Lower lobe of right lung (tissue), 2 donors: ENCODE measurements at regions not wholly inside any gene's neighbourhood (a gene's known extent, or its start where the extent isn't known, plus 50 kb on each side); places are given as distances from the start of the nearest gene placed in this dataset.

Experiments used
- ATAC-seq, 2 donors: fragments of 200-7000 bp; cut with Tn5 transposase; one replicate each; pipeline ENCODE4 v1.9.1; 2020 to 2022; ENCODE audit warnings: mild to moderate bottlenecking in 2 of 2, moderate library complexity in 2 of 2
- DNase-seq: peaks from one replicate; pipeline ENCODE4 v3.0.0-alpha.2; 2020
- H3K27ac ChIP-seq: fragments of 200-600 bp; one replicate; pipeline ENCODE4 v1.8.0; 2022
- H3K27me3 ChIP-seq: fragments of 200-600 bp; one replicate; pipeline ENCODE4 v1.8.0; 2022; ENCODE audit warnings: low read depth
- H3K36me3 ChIP-seq: fragments of 200-600 bp; one replicate; pipeline ENCODE4 v1.8.0; 2022; ENCODE audit warnings: mild to moderate bottlenecking
- H3K4me1 ChIP-seq: fragments of 200-600 bp; one replicate; pipeline ENCODE4 v1.8.0; 2022
- H3K4me3 ChIP-seq: fragments of 200-600 bp; one replicate; pipeline ENCODE4 v1.8.0; 2022; ENCODE audit warnings: mild to moderate bottlenecking
- H3K9me3 ChIP-seq: fragments of 200-600 bp; one replicate; pipeline ENCODE4 v1.8.0; 2022
- intact Hi-C: fragments of 100-400 bp; cut with DNase I; formaldehyde crosslinking; loops from one replicate; pipeline ENCODE4 v1.11.0; 2022
- TF ChIP-seq, protein P1 (sequence below): fragments of 200-600 bp; IDR thresholded peaks from one replicate; pipeline ENCODE4 v1.8.0; 2022; ENCODE audit warnings: antibody characterized with exemption, mild to moderate bottlenecking
- donor health status: DM: no; HTN: yes; CAD: no; lungs with severe emphysema.

DNA sequence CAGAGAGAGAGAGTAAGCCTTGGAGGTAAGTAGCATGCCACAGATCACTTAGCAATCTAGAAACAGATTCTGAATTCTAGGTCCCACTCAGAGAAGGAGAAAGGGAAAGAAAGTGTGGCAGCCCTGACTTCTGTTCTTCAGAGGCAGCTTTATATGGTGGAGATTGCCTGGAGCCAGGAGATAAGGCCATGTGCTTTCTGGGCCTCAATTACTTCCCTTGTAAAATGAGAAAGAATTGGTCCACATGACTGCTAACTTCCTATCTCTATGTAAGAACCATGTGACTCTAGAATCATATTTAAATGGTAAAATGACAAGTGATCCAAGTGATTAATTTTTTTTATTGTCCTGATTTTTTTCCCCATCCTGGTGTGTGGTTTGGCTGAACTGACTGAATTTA, 64.1 kb downstream of the HHEX start:
- peaks cover 40% of the 10 kb centered on the region for H3K4me1 ChIP-seq
- no peaks in the 10 kb centered on the region for H3K9me3 ChIP-seq
- H3K27ac ChIP-seq = no peak overlapping the region
- intact Hi-C loops = no loop called here
- no peak overlapping the region for H3K4me3 ChIP-seq
- TF ChIP-seq, protein P1, sequence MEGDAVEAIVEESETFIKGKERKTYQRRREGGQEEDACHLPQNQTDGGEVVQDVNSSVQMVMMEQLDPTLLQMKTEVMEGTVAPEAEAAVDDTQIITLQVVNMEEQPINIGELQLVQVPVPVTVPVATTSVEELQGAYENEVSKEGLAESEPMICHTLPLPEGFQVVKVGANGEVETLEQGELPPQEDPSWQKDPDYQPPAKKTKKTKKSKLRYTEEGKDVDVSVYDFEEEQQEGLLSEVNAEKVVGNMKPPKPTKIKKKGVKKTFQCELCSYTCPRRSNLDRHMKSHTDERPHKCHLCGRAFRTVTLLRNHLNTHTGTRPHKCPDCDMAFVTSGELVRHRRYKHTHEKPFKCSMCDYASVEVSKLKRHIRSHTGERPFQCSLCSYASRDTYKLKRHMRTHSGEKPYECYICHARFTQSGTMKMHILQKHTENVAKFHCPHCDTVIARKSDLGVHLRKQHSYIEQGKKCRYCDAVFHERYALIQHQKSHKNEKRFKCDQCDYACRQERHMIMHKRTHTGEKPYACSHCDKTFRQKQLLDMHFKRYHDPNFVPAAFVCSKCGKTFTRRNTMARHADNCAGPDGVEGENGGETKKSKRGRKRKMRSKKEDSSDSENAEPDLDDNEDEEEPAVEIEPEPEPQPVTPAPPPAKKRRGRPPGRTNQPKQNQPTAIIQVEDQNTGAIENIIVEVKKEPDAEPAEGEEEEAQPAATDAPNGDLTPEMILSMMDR = no peak
- DNase-seq (no peak), ATAC-seq (no peak)
- H3K36me3 ChIP-seq = no peaks in the 10 kb centered on the region
- no peaks in the 10 kb centered on the region for H3K27me3 ChIP-seq

DNA sequence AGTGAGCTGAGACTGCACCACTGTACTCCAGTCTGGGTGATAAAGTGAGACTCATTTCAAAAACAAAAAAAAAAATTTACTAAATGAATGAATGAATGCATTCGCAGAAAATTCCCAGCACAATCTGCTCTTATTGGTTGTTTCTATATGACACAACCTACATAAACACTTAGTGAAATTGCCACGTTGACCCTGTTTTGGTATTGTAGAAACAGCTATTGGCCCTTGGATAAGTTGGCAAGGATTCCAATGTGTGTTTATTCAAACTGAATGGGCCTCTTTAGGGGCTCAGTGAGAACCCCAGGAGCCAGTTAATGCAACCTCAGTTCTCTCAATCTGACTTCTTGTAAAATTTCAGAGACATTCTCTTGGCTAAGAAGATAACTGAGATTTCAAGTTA, 66.0 kb downstream of the HHEX start:
- peak overlapping the region; percentile 67 for H3K27ac ChIP-seq
- DNase-seq = no peak
- no peaks in the 10 kb centered on the region for H3K27me3 ChIP-seq
- H3K4me3 ChIP-seq = no peak overlapping the region
- no peaks in the 10 kb centered on the region for H3K36me3 ChIP-seq
- H3K4me1 ChIP-seq = peaks cover 44% of the 10 kb centered on the region
- intact Hi-C loops = no loop called here
- TF ChIP-seq, protein P1 = no peak
- ATAC-seq = no peak
- no peaks in the 10 kb centered on the region for H3K9me3 ChIP-seq

DNA sequence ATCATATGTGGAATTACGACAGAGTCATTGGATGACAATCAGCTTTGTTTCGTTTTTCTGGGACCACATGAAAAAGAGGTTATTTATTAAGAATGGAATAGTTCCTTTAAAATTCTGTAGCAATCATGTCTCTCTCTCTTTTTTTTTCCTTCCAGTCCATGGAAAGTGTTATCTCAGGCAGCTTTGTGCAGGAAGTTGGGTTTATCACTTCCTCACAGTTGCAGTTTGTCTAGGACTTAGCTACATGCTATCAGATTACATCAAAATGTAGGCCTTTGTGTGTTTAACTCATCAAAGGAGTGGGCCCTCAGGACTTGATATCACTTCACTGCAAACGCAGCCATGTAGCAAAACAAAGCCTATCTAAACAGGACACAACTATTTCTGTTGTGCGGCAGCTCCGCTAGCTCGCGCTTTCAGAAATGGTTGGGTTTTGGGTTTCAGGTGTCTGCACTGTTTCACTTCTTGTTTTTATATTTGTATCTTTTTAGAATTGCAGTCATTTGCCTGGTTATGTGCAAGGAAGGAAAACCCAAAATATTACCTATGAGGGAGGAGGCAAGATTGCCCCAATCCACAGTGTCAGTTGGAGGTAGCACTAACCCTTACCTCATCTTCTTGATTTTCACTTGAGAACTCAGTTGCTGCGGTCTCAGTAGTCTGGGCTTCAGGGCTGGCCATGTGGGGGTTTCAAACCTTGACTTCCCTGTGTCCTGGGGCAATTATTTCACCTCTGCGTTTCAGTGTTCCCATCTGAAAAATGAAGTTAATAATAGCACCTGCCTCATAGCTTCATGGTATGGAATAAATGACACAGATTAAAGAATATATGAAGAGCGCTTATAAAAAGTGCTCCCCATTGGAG, 66.7 kb downstream of the HHEX start:
- TF ChIP-seq, protein P1 = no peak
- peaks cover 42% of the 10 kb centered on the region for H3K4me1 ChIP-seq
- H3K9me3 ChIP-seq = no peaks in the 10 kb centered on the region
- intact Hi-C loops = no loop called here
- H3K36me3 ChIP-seq = no peaks in the 10 kb centered on the region
- peak overlapping the region; percentile 67 for H3K27ac ChIP-seq
- no peaks in the 10 kb centered on the region for H3K27me3 ChIP-seq
- ATAC-seq (peak; percentile 14 to 35), DNase-seq (no peak)
- no peak overlapping the region for H3K4me3 ChIP-seq

DNA sequence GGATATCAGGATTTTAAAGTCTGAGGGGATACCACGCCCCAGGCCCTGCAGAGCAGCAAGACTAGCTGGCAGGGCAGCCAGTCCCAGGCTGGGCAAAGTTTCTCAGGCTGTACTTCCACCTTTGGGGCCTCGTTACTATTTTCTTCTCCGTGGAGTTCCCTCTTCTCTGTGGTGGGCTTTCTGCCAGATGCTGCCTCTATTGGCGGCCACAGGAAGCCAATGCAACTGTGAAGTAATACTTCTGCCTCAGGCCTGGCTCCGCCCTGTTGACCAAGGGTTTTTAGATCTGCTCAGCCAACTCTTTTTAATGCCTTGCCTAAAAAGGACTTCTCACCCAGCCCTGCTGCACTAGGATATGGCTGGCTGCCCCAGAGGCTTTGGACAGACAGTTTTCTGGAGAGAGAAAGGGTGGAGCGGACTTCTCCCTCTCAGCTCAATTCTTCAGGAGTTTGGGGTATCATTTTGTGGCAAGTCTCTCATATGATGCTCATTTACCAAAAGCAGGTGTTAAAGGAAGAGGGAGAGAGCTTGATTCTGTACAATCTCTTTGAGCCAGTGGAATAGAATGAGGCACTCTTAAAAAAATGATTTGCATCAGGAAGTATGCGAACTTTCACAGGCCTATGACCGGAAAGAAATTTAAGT, 67.4 kb downstream of the HHEX start:
- H3K27ac ChIP-seq = peak overlapping the region; percentile 67
- no peaks in the 10 kb centered on the region for H3K27me3 ChIP-seq
- intact Hi-C loops = no loop called here
- peak; percentile 88 to 92 for ATAC-seq
- H3K36me3 ChIP-seq = no peaks in the 10 kb centered on the region
- H3K4me3 ChIP-seq = no peak overlapping the region
- DNase-seq = peak; percentile 89
- peaks cover 44% of the 10 kb centered on the region for H3K4me1 ChIP-seq
- TF ChIP-seq, protein P1 = peak; percentile 38
- H3K9me3 ChIP-seq = no peaks in the 10 kb centered on the region

DNA sequence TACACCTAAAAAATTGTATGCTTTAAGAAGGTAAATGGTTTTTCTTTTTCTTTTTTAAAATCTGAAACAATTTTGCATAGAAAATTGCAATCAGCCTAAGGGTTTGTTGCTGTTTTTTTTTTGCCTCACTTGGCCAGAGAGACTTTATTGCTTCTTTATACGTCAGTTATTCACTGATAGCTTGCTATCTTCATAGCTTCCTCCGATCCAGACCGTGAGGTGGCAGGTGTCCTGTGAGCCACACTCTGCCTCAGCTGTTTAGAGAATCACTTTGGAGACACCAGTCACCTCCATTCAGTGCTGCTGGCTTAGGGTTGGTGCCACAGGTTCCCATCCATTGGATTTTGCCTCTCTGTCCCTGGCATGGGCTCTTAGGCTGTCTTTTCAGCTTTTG, 68.0 kb downstream of the HHEX start:
- Histone ChIP-seq H3K9me3 (no peaks in the 10 kb centered on the region), H3K36me3 (no peaks in the 10 kb centered on the region), H3K4me3 (no peak overlapping the region), H3K4me1 (peaks cover 44% of the 10 kb centered on the region), H3K27me3 (no peaks in the 10 kb centered on the region), H3K27ac (peak overlapping the region; percentile 67)
- intact Hi-C loops = no loop called here
- DNase-seq (no peak), ATAC-seq (no peak)
- TF ChIP-seq, protein P1 = no peak
